Osteoblast (primary cell): ENCODE measurements at regions not wholly inside any gene's neighbourhood (a gene's known extent, or its start where the extent isn't known, plus 50 kb on each side); places are given as distances from the start of the nearest gene placed in this dataset.

Experiments used
- DNase-seq: peaks from one replicate; pipeline ENCODE4 v3.0.0; 2011; ENCODE audit warnings: low spot score, mixed read lengths; ENCODE audit not compliant: insufficient read length; ENCODE audit errors: missing footprints
- H2AFZ ChIP-seq: 2 replicates; pipeline ENCODE4 v1.6.0; 2011; ENCODE audit warnings: mild to moderate bottlenecking, low read length
- H3K27ac ChIP-seq: 2 replicates; pipeline ENCODE4 v1.5.1; 2011; ENCODE audit warnings: mild to moderate bottlenecking, low read depth, low read length, moderate library complexity
- H3K27me3 ChIP-seq: 2 replicates; pipeline ENCODE4 v1.6.0; 2012; ENCODE audit warnings: mild to moderate bottlenecking, control low read depth, inconsistent platforms, low read length, moderate library complexity; ENCODE audit not compliant: insufficient read depth
- H3K36me3 ChIP-seq: 2 replicates; pipeline ENCODE4 v1.5.1; 2011; ENCODE audit warnings: mild to moderate bottlenecking, low read length, control low read depth, moderate library complexity; ENCODE audit not compliant: insufficient read depth
- H3K4me1 ChIP-seq: 2 replicates; pipeline ENCODE4 v1.5.1; 2011; ENCODE audit warnings: mild to moderate bottlenecking, low read length, control low read depth, moderate library complexity; ENCODE audit not compliant: insufficient read depth
- H3K4me2 ChIP-seq: 2 replicates; pipeline ENCODE4 v1.6.0; 2011; ENCODE audit warnings: mild to moderate bottlenecking, low read length; ENCODE audit not compliant: insufficient read depth
- H3K4me3 ChIP-seq: fragments of 200-600 bp; sonication (generic); 3 replicates; pipeline ENCODE4 v1.5.1; 2012; ENCODE audit warnings: mild to moderate bottlenecking, low read length, inconsistent platforms; ENCODE audit not compliant: insufficient read depth
- H3K79me2 ChIP-seq: 2 replicates; pipeline ENCODE4 v1.6.0; 2012; ENCODE audit warnings: mild to moderate bottlenecking, low read length, control low read depth, inconsistent platforms; ENCODE audit not compliant: insufficient read depth
- H3K9me3 ChIP-seq: 2 replicates; pipeline ENCODE4 v1.5.1; 2011; ENCODE audit warnings: low read depth, low read length, control low read depth
- H4K20me1 ChIP-seq: 2 replicates; pipeline ENCODE4 v1.6.0; 2012; ENCODE audit warnings: mild to moderate bottlenecking, low read length, control low read depth; ENCODE audit not compliant: insufficient read depth
- TF ChIP-seq, protein P1 (sequence below): IDR thresholded peaks from 2 replicates; pipeline ENCODE4 v1.5.1; 2011; ENCODE audit warnings: mild to moderate bottlenecking, low read depth, low read length, moderate library complexity; ENCODE audit errors: extremely low read depth

DNA sequence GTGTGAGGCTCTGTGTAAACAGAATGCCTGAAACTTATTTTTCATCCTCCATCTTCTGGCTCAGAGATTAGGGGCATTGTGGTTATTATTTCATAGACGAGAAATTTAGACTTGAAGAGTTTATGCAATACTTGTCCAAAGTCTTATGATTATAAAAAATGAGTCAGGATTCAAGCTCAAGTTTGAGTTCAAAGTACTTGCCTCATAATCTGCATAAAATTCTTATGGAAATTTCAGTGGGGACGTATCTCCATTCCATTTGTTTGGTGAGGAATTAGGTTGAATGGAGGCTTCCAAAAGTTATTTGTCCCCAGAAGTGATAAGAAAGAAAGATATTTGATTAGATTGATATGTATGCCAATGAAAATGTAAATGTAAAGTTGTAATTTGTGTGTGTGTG is 93.7 kb upstream of the CLVS2 start:
- Histone ChIP-seq H3K9me3 (no peaks in the 10 kb centered on the region), H3K79me2 (no peaks in the 10 kb centered on the region), H3K36me3 (no peaks in the 10 kb centered on the region), H2AFZ (no peak overlapping the region), H3K4me1 (no peaks in the 10 kb centered on the region), H4K20me1 (no peaks in the 10 kb centered on the region), H3K4me3 (no peak overlapping the region), H3K27ac (no peak overlapping the region), H3K27me3 (no peaks in the 10 kb centered on the region), H3K4me2 (no peak overlapping the region)
- DNase-seq, result no peak
- TF ChIP-seq, protein P1, sequence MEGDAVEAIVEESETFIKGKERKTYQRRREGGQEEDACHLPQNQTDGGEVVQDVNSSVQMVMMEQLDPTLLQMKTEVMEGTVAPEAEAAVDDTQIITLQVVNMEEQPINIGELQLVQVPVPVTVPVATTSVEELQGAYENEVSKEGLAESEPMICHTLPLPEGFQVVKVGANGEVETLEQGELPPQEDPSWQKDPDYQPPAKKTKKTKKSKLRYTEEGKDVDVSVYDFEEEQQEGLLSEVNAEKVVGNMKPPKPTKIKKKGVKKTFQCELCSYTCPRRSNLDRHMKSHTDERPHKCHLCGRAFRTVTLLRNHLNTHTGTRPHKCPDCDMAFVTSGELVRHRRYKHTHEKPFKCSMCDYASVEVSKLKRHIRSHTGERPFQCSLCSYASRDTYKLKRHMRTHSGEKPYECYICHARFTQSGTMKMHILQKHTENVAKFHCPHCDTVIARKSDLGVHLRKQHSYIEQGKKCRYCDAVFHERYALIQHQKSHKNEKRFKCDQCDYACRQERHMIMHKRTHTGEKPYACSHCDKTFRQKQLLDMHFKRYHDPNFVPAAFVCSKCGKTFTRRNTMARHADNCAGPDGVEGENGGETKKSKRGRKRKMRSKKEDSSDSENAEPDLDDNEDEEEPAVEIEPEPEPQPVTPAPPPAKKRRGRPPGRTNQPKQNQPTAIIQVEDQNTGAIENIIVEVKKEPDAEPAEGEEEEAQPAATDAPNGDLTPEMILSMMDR, result no peak

DNA sequence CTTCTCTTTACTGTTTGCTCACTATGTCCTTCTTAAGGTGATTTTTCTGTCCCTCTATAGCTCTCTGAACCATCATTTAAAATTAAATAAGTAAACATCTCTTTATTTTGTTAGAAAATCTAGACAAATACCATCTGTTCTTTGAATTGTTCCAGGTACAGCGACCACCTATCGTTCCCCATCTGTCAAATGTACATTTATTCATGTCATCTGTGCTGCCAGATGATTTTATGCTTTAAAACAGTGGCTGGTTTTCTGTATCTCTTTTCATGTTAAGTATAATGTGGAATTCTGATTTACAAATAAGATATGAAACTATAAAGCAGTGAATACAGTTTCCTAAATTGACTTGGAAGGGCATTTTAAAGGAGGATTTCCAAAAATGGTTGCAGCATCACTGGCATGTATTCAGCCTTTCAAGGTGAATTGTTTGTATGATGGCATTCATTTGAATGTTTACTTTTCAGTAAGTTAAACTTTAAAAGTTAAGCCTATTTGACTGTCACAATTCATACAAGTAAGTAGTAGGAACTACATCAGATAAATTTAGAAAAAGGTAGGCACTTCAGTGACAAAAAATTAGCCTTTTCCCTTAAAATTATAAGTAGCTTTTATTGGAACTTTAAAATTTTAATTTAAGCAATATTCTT is 92.6 kb upstream of the CLVS2 start:
- Histone ChIP-seq H3K4me1 (no peaks in the 10 kb centered on the region), H3K27me3 (no peaks in the 10 kb centered on the region), H3K27ac (no peak overlapping the region), H4K20me1 (no peaks in the 10 kb centered on the region), H3K9me3 (no peaks in the 10 kb centered on the region), H3K36me3 (no peaks in the 10 kb centered on the region), H3K79me2 (no peaks in the 10 kb centered on the region), H3K4me2 (no peak overlapping the region), H3K4me3 (no peak overlapping the region), H2AFZ (no peak overlapping the region)
- TF ChIP-seq, protein P1, result no peak
- DNase-seq, result no peak

DNA sequence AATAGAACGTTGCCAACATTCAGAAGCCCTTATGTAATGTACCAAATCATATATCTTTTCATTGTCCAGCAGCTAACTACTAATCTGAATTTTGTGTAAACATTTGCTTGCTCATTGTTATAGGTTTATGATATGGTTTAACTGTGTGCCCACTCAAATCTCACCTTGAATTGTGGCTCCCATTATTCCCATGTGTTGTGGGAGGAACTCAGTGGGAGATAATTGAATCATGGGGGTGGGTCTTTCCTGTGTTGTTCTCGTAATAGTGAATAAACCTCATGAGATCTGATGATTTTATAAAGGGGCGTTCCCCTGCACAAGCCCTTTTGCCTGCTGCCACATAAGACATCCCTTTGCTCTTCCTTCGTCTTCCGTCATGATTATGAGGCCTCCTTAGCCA is 91.9 kb upstream of the CLVS2 start:
- Histone ChIP-seq H3K4me1 (no peaks in the 10 kb centered on the region), H2AFZ (no peak overlapping the region), H4K20me1 (no peaks in the 10 kb centered on the region), H3K27me3 (no peaks in the 10 kb centered on the region), H3K27ac (no peak overlapping the region), H3K79me2 (no peaks in the 10 kb centered on the region), H3K4me2 (no peak overlapping the region), H3K4me3 (no peak overlapping the region), H3K9me3 (no peaks in the 10 kb centered on the region), H3K36me3 (no peaks in the 10 kb centered on the region)
- no peak for DNase-seq
- TF ChIP-seq, protein P1, result no peak

DNA sequence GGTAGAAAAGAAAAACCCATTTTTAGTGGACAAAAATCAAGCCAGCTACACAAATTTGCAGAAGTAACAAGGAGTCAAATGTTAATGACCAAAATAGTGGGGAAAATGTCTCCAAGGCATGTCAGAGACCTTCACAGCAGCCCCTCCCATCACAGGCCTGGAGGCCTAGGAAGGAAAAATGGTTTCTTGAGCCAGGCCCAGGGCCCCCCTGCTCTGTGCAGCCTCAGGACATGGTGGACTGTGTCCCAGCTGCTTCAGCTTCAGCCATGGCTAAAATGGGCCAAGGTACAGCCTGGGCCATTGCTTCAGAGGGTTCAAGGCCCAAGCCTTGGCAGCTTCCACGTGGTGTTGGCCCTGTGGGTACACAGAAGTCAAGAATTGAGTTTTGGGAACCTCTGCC is 82.5 kb upstream of the CLVS2 start:
- no peaks in the 10 kb centered on the region for H3K4me1 ChIP-seq
- H3K9me3 ChIP-seq, result peaks cover 3% of the 10 kb centered on the region
- H3K27me3 ChIP-seq, result no peaks in the 10 kb centered on the region
- no peak for DNase-seq
- H3K4me3 ChIP-seq, result no peak overlapping the region
- TF ChIP-seq, protein P1, result no peak
- no peaks in the 10 kb centered on the region for H4K20me1 ChIP-seq
- H3K36me3 ChIP-seq, result no peaks in the 10 kb centered on the region
- H3K27ac ChIP-seq, result no peak overlapping the region
- no peak overlapping the region for H2AFZ ChIP-seq
- no peak overlapping the region for H3K4me2 ChIP-seq
- no peaks in the 10 kb centered on the region for H3K79me2 ChIP-seq
